H1 (cell line): ENCODE measurements at regions not wholly inside any gene's neighbourhood (a gene's known extent, or its start where the extent isn't known, plus 50 kb on each side); places are given as distances from the start of the nearest gene placed in this dataset.

Experiments used
- CTCF ChIA-PET: fragments of 300-600 bp; sonication (Branson Sonifier 250); formaldehyde crosslinking; loops from one replicate; lab custom pipeline; 2021; ENCODE audit not compliant: partially characterized antibody; lab: Charles Lee
- POLR2A ChIA-PET: fragments of 300-600 bp; sonication (Branson Sonifier 250); formaldehyde crosslinking; loops from one replicate; lab custom pipeline; 2021; ENCODE audit warnings: inconsistent platforms; ENCODE audit not compliant: partially characterized antibody; lab: Charles Lee
- DNase-seq, 2 experiments: peaks; one replicate each; pipeline versions ENCODE4 v3.0.0 to v3.0.0-alpha.2; 2010 to 2022; ENCODE audit warnings: low spot score in 2 of 2, low read depth in 1 of 2, mixed read lengths in 1 of 2
- FAIRE-seq: peaks from 2 replicates; lab custom pipeline; 2011; peaks lifted over from hg19 to GRCh38; lab: Jason Lieb, UNC
- H2AFZ ChIP-seq: 2 replicates; pipeline ENCODE4 v1.8.1; 2012; ENCODE audit warnings: low read length, inconsistent platforms
- H2AK5ac ChIP-seq: 2 replicates; pipeline ENCODE4 v1.6.1; 2013; ENCODE audit warnings: low read depth, low read length
- H2BK120ac ChIP-seq: replicated peaks from 2 replicates; pipeline ENCODE3; 2013; ENCODE audit warnings: low read depth, low read length, inconsistent platforms
- H2BK12ac ChIP-seq: 2 replicates; pipeline ENCODE4 v1.6.1; 2013; ENCODE audit warnings: low read depth, low read length
- H2BK15ac ChIP-seq: 2 replicates; pipeline ENCODE4 v1.6.1; 2013; ENCODE audit warnings: low read length
- H2BK20ac ChIP-seq: 2 replicates; pipeline ENCODE4 v1.6.1; 2013; ENCODE audit warnings: low read length
- H2BK5ac ChIP-seq: 2 replicates; pipeline ENCODE4 v1.6.1; 2013; ENCODE audit warnings: low read depth, low read length
- H3K14ac ChIP-seq: 2 replicates; pipeline ENCODE4 v1.6.1; 2013; ENCODE audit warnings: inconsistent platforms; ENCODE audit not compliant: insufficient read length
- H3K18ac ChIP-seq: 2 replicates; pipeline ENCODE4 v1.6.1; 2013; ENCODE audit warnings: low read length; ENCODE audit errors: extremely low read depth
- H3K23ac ChIP-seq: 2 replicates; pipeline ENCODE4 v1.6.1; 2013; ENCODE audit warnings: inconsistent platforms; ENCODE audit not compliant: insufficient read length
- H3K23me2 ChIP-seq: 2 replicates; pipeline ENCODE4 v1.6.1; 2013; ENCODE audit warnings: low read depth, low read length
- H3K27ac ChIP-seq: 2 replicates; pipeline ENCODE4 v1.6.1; 2011; ENCODE audit warnings: low read depth, low read length, inconsistent platforms
- H3K27me3 ChIP-seq, 4 experiments: replicated peaks in 1 of 4; 1 replicate in 1 of 4; 2 replicates in 3 of 4; pipeline versions ENCODE4 v1.6.1 to v1.8.1; 2011 to 2013; ENCODE audit warnings: low read length in 3 of 4, mild to moderate bottlenecking in 3 of 4, inconsistent platforms in 2 of 4, mixed read lengths in 2 of 4, moderate library complexity in 1 of 4; ENCODE audit not compliant: control insufficient read depth in 3 of 4, insufficient read depth in 3 of 4; ENCODE audit errors: extremely low read depth in 1 of 4
- H3K36me3 ChIP-seq, 4 experiments: 2 replicates each; pipeline versions ENCODE4 v1.6.1 to v1.8.1; 2011 to 2013; ENCODE audit warnings: mild to moderate bottlenecking in 4 of 4, low read length in 3 of 4, moderate library complexity in 2 of 4, control low read depth in 1 of 4, inconsistent platforms in 1 of 4; ENCODE audit not compliant: insufficient read depth in 4 of 4, control insufficient read depth in 2 of 4
- H3K4ac ChIP-seq: replicated peaks from 2 replicates; pipeline ENCODE3; 2013; ENCODE audit warnings: low read length, low read depth, mixed read lengths, inconsistent platforms; ENCODE audit not compliant: insufficient read length
- H3K4me1 ChIP-seq, 4 experiments: replicated peaks in 1 of 4; 1 replicate in 1 of 4; 2 replicates in 3 of 4; pipeline versions ENCODE4 v1.6.1 to v1.8.1; 2011 to 2013; ENCODE audit warnings: low read length in 3 of 4, inconsistent platforms in 2 of 4, mixed read lengths in 1 of 4; ENCODE audit not compliant: insufficient read depth in 4 of 4, control insufficient read depth in 3 of 4
- H3K4me2 ChIP-seq, 2 experiments: 2 replicates each; pipeline versions ENCODE4 v1.6.1 to v1.8.1; 2011 to 2013; ENCODE audit warnings: low read depth in 2 of 2, low read length in 2 of 2, control low read depth in 1 of 2, inconsistent platforms in 1 of 2, mild to moderate bottlenecking in 1 of 2; ENCODE audit not compliant: insufficient read depth in 1 of 2
- H3K4me3 ChIP-seq, 4 experiments: fragments of 200-600, 300-600 bp in 1 of 4; sonication (generic), shearing (Covaris generic), sonication (Bioruptor Twin) in 1 of 4; 2 replicates each; pipeline versions ENCODE4 v1.5.1 to v1.8.1; 2011 to 2016; ENCODE audit warnings: low read length in 4 of 4, low read depth in 3 of 4, control low read depth in 2 of 4, inconsistent platforms in 2 of 4, mild to moderate bottlenecking in 2 of 4, mixed read lengths in 1 of 4, moderate library complexity in 1 of 4; ENCODE audit not compliant: insufficient read depth in 2 of 4; ENCODE audit errors: extremely low read depth in 1 of 4
- H3K56ac ChIP-seq: replicated peaks from 2 replicates; pipeline ENCODE3; 2013; ENCODE audit warnings: low read depth, mild to moderate bottlenecking, mixed read lengths, low read length, inconsistent platforms; ENCODE audit not compliant: insufficient read length
- H3K79me1 ChIP-seq: 2 replicates; pipeline ENCODE4 v1.6.1; 2013; ENCODE audit warnings: low read depth, low read length, control low read depth
- H3K79me2 ChIP-seq, 2 experiments: 2 replicates each; pipeline versions ENCODE4 v1.6.1 to v1.8.1; 2012 to 2013; ENCODE audit warnings: low read length in 2 of 2, mild to moderate bottlenecking in 2 of 2, inconsistent platforms in 1 of 2; ENCODE audit not compliant: insufficient read depth in 2 of 2, control insufficient read depth in 1 of 2
- H3K9ac ChIP-seq, 4 experiments: replicated peaks in 1 of 4; 1 replicate in 1 of 4; 2 replicates in 3 of 4; pipeline versions ENCODE4 v1.6.1 to v1.8.1; 2011 to 2013; ENCODE audit warnings: low read depth in 3 of 4, low read length in 3 of 4, control low read depth in 2 of 4, mild to moderate bottlenecking in 2 of 4, moderate library complexity in 2 of 4, inconsistent platforms in 1 of 4; ENCODE audit errors: extremely low read depth in 1 of 4
- H3K9me3 ChIP-seq, 2 experiments: 2 replicates each; pipeline versions ENCODE4 v1.6.1 to v1.8.1; 2012 to 2013; ENCODE audit warnings: mild to moderate bottlenecking in 2 of 2, moderate library complexity in 2 of 2, control low read depth in 1 of 2, inconsistent platforms in 1 of 2, low read depth in 1 of 2, low read length in 1 of 2, mixed read lengths in 1 of 2; ENCODE audit not compliant: insufficient read depth in 2 of 2
- H4K20me1 ChIP-seq, 2 experiments: replicated peaks in 1 of 2; 2 replicates each; pipeline versions ENCODE3 to v1.8.1; 2011 to 2013; ENCODE audit warnings: inconsistent platforms in 2 of 2, low read length in 2 of 2, mild to moderate bottlenecking in 1 of 2; ENCODE audit not compliant: insufficient read depth in 2 of 2, control insufficient read depth in 1 of 2
- H4K5ac ChIP-seq: 2 replicates; pipeline ENCODE4 v1.6.1; 2013; ENCODE audit warnings: low read length, low read depth, mixed read lengths, inconsistent platforms; ENCODE audit not compliant: insufficient read length
- H4K8ac ChIP-seq: 2 replicates; pipeline ENCODE4 v1.8.0; 2013; ENCODE audit warnings: mild to moderate bottlenecking, moderate library complexity, low read length, inconsistent platforms; ENCODE audit not compliant: insufficient read depth; ENCODE audit errors: extremely low read depth
- H4K91ac ChIP-seq: replicated peaks from 2 replicates; pipeline ENCODE3; 2013; ENCODE audit warnings: low read length, mixed read lengths, inconsistent platforms; ENCODE audit not compliant: insufficient read length
- CHD2 ChIP-seq: IDR thresholded peaks from 2 replicates; pipeline ENCODE4 v1.6.1; 2012; ENCODE audit warnings: low read length, improper control_type of control experiment
- EGR1 ChIP-seq: IDR thresholded peaks from 2 replicates; pipeline ENCODE4 v1.6.1; 2011; ENCODE audit warnings: low read depth, low read length, borderline replicate concordance
- EZH2 ChIP-seq: fragments of 200-600 bp; sonication (generic); IDR thresholded peaks from 2 replicates; pipeline ENCODE4 v1.7.1; 2012; ENCODE audit warnings: low read depth, mild to moderate bottlenecking, moderate library complexity, low read length, inconsistent platforms; ENCODE audit not compliant: severe bottlenecking
- PHF8 ChIP-seq: fragments of 200-600 bp; sonication (generic); conservative IDR thresholded peaks from 2 replicates; pipeline ENCODE4 v1.7.1; 2012; ENCODE audit warnings: low read depth, mild to moderate bottlenecking, inconsistent platforms, low read length, moderate library complexity
- POLR2AphosphoS5 ChIP-seq: IDR thresholded peaks from 2 replicates; pipeline ENCODE4 v1.6.1; 2011; ENCODE audit warnings: low read depth, low read length
- RFX5 ChIP-seq: IDR thresholded peaks from 2 replicates; pipeline ENCODE4 v1.6.1; 2011; ENCODE audit warnings: low read depth, low read length, improper control_type of control experiment, borderline replicate concordance
- SIX5 ChIP-seq: IDR thresholded peaks from 2 replicates; pipeline ENCODE4 v1.6.1; 2011; ENCODE audit warnings: mild to moderate bottlenecking, low read depth, low read length
- SP1 ChIP-seq: IDR thresholded peaks from 2 replicates; pipeline ENCODE4 v1.6.1; 2011; ENCODE audit warnings: low read depth, low read length
- SP2 ChIP-seq: IDR thresholded peaks from 2 replicates; pipeline ENCODE4 v1.6.1; 2012; ENCODE audit warnings: mild to moderate bottlenecking, low read length, inconsistent platforms
- TAF1 ChIP-seq: IDR thresholded peaks from 2 replicates; pipeline ENCODE4 v1.6.1; 2011; ENCODE audit warnings: mild to moderate bottlenecking, low read depth, low read length
- TEAD4 ChIP-seq: IDR thresholded peaks from 2 replicates; pipeline ENCODE4 v1.6.1; 2012; ENCODE audit warnings: low read depth, low read length, inconsistent platforms, mixed read lengths
- WGBS, 2 experiments: shearing (Covaris generic) in 1 of 2; methylation state at CpG; one replicate each; pipeline versions ENCODE4 v1.1.6 to v1.1.7; 2013 to 2015; ENCODE audit warnings: low lambda C conversion rate in 2 of 2, mixed read lengths in 2 of 2, inconsistent platforms in 1 of 2, low coverage in 1 of 2, missing lambda C conversion rate in 1 of 2; ENCODE audit not compliant: insufficient replicate concordance in 2 of 2, insufficient coverage in 1 of 2, insufficient read length in 1 of 2; ENCODE audit errors: extremely low coverage in 1 of 2, missing lambda C conversion rate in 1 of 2; 5-methylcytosine and 5-hydroxymethylcytosine counted together
- TF ChIP-seq, protein P1 (sequence below): IDR thresholded peaks from 2 replicates; pipeline ENCODE4 v1.6.1; 2011; ENCODE audit warnings: low read depth, mild to moderate bottlenecking, low read length; ENCODE audit not compliant: insufficient read depth
- TF ChIP-seq, protein P2 (sequence below): IDR thresholded peaks from 2 replicates; pipeline ENCODE4 v1.6.1; 2012; ENCODE audit warnings: low read length, inconsistent platforms

DNA sequence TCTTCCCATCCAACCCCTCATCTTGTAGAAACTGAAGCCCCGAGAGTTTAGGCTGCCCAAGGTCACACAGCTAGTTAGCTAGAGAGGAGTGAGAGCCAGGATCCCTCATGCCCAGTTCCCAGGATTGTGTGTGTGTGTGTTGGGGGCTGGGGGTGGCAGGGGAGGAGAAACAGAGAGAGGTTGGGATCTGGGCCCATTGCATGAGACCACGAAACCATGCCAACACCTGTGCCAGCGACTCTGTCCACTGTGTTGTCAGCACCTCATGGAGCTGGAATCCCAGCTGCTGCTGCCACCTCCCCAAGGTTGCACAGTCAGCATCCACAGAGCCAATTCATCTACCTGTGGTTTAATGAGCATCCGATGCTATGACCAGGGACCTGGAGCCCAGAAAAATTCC is 115.4 kb upstream of the ZC3H12A start:
- H3K4ac ChIP-seq: no peak overlapping the region
- no peak overlapping the region for H2AFZ ChIP-seq
- no peaks in the 10 kb centered on the region for H3K79me1 ChIP-seq
- no peak overlapping the region for H2BK5ac ChIP-seq
- H3K79me2 ChIP-seq: no peaks in the 10 kb centered on the region
- no peaks in the 10 kb centered on the region for H4K20me1 ChIP-seq
- no peak overlapping the region for H2AK5ac ChIP-seq
- H2BK12ac ChIP-seq: no peak overlapping the region
- H3K9me3 ChIP-seq: no peaks in the 10 kb centered on the region
- WGBS, 2 experiments: 94% methylated on average over 4 of the region's 4 CpGs; no CpG with 5 or more reads in 1 of the 2 experiments
- no peaks in the 10 kb centered on the region; a peak in 1 of 7 replicates for H3K27me3 ChIP-seq
- H3K4me3 ChIP-seq: no peak overlapping the region
- H3K4me2 ChIP-seq: no peak overlapping the region
- H2BK15ac ChIP-seq: no peak overlapping the region
- ChIA-PET CTCF (interaction anchor here (0.9 to 1.7 kb wide), 8 partner anchors 15 to 749 kb away, joined by 3 to 10 read pairs (median 4); no protein-coding TSS in a partner anchor), POLR2A (interaction anchor here (0.9 kb wide), 1 partner anchor 10 kb away, joined by 4 read pairs; no protein-coding TSS in a partner anchor)
- no peak overlapping the region for H2BK20ac ChIP-seq
- H4K5ac ChIP-seq: no peak overlapping the region
- H3K23ac ChIP-seq: no peak overlapping the region
- H3K4me1 ChIP-seq: peaks cover 5 to 9% (median 8%) of the 10 kb centered on the region in 4 experiments; a peak in 5 of 7 replicates
- FAIRE-seq (no peak), DNase-seq (no peak)
- no peaks in the 10 kb centered on the region for H3K36me3 ChIP-seq
- H2BK120ac ChIP-seq: no peak overlapping the region
- H3K18ac ChIP-seq: no peak overlapping the region
- no peak overlapping the region for H3K14ac ChIP-seq
- no peak overlapping the region for H3K27ac ChIP-seq
- no peaks in the 10 kb centered on the region for H3K23me2 ChIP-seq
- no peak overlapping the region for H3K56ac ChIP-seq
- no peak overlapping the region for H3K9ac ChIP-seq
- no peak overlapping the region for H4K91ac ChIP-seq
- H4K8ac ChIP-seq: no peak overlapping the region
- TF ChIP-seq POLR2AphosphoS5: no peak
- no peak for TF ChIP-seq SP1
- no peak for TF ChIP-seq CHD2
- TF ChIP-seq, protein P1, sequence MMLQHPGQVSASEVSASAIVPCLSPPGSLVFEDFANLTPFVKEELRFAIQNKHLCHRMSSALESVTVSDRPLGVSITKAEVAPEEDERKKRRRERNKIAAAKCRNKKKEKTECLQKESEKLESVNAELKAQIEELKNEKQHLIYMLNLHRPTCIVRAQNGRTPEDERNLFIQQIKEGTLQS: no peak
- TF ChIP-seq TEAD4: no peak
- TF ChIP-seq PHF8: no peak
- TF ChIP-seq EGR1: no peak
- no peak for TF ChIP-seq RFX5
- no peak for TF ChIP-seq EZH2
- no peak for TF ChIP-seq TAF1
- TF ChIP-seq SP2: no peak
- no peak for TF ChIP-seq SIX5
- TF ChIP-seq, protein P2, sequence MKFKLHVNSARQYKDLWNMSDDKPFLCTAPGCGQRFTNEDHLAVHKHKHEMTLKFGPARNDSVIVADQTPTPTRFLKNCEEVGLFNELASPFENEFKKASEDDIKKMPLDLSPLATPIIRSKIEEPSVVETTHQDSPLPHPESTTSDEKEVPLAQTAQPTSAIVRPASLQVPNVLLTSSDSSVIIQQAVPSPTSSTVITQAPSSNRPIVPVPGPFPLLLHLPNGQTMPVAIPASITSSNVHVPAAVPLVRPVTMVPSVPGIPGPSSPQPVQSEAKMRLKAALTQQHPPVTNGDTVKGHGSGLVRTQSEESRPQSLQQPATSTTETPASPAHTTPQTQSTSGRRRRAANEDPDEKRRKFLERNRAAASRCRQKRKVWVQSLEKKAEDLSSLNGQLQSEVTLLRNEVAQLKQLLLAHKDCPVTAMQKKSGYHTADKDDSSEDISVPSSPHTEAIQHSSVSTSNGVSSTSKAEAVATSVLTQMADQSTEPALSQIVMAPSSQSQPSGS: no peak
